NB4 (cell line): ENCODE measurements at regions not wholly inside any gene's neighbourhood (a gene's known extent, or its start where the extent isn't known, plus 50 kb on each side); places are given as distances from the start of the nearest gene placed in this dataset.

Experiments
- DNase-seq: peaks from one replicate; pipeline ENCODE4 v3.0.0; 2010; ENCODE audit warnings: low read depth
- H3K4me3 ChIP-seq: one replicate; pipeline ENCODE4 v1.5.1; 2011; ENCODE audit warnings: mild to moderate bottlenecking, low read depth, low read length, moderate library complexity
- CTCF ChIP-seq: IDR thresholded peaks from one replicate; pipeline ENCODE4 v1.5.1; 2012; ENCODE audit warnings: low read depth, low read length
- MAX ChIP-seq: IDR thresholded peaks from 2 replicates; pipeline ENCODE4 v1.6.1; 2011; ENCODE audit warnings: low read depth, low read length
- MYC ChIP-seq: IDR thresholded peaks from 2 replicates; pipeline ENCODE4 v1.6.1; 2011; ENCODE audit warnings: low read depth, low read length
- POLR2A ChIP-seq: IDR thresholded peaks from 2 replicates; pipeline ENCODE4 v1.6.1; 2011; ENCODE audit warnings: mild to moderate bottlenecking; ENCODE audit not compliant: insufficient read length; ENCODE audit errors: extremely low read depth

GRCh38 chr2:181805228-181806038, 86.1 kb upstream of the ITPRID2 start:
- DNase-seq: peak; percentile 83
- TF ChIP-seq CTCF (no peak), POLR2A (no peak), MYC (no peak), MAX (no peak)
- no peak overlapping the region for H3K4me3 ChIP-seq

- DNase-seq: no peak
- no peak overlapping the region for H3K4me3 ChIP-seq
- TF ChIP-seq CTCF: no peak
- no peak for TF ChIP-seq MAX
- TF ChIP-seq POLR2A: no peak
- TF ChIP-seq MYC: no peak
Observed at GRCh38 chr2:181806039-181806392, 85.5 kb upstream of the ITPRID2 start.

GRCh38 chr2:181807526-181807925, 84.0 kb upstream of the ITPRID2 start:
- DNase-seq: no peak
- no peak for TF ChIP-seq MAX
- no peak for TF ChIP-seq POLR2A
- H3K4me3 ChIP-seq: no peak overlapping the region

- H3K4me3 ChIP-seq: peak overlapping the region; percentile 17
- no peak for TF ChIP-seq MAX
- TF ChIP-seq MYC: no peak
- no peak for TF ChIP-seq CTCF
- TF ChIP-seq POLR2A: no peak
- peak; percentile 91 for DNase-seq
Observed at GRCh38 chr2:181810823-181811695, 80.5 kb upstream of the ITPRID2 start.

GRCh38 chr2:181812106-181812743, 79.3 kb upstream of the ITPRID2 start:
- DNase-seq: no peak
- H3K4me3 ChIP-seq: no peak overlapping the region

More at GRCh38 chr2:181812106-181812743, 79.3 kb upstream of the ITPRID2 start:
- no peak for TF ChIP-seq MAX
- no peak for TF ChIP-seq CTCF
- TF ChIP-seq POLR2A: no peak
- TF ChIP-seq MYC: no peak
